Large intestine (tissue), 3 donors: ENCODE measurements at regions not wholly inside any gene's neighbourhood (a gene's known extent, or its start where the extent isn't known, plus 50 kb on each side); places are given as distances from the start of the nearest gene placed in this dataset.

Experiments used
- DNase-seq, 2 donors: peaks; one replicate each; pipeline versions ENCODE4 v3.0.0 to v3.0.0-alpha.2; 2013
- H3K27ac ChIP-seq: one replicate; pipeline ENCODE4 v1.5.1; 2013; ENCODE audit warnings: low read length
- H3K27me3 ChIP-seq: 2 replicates; pipeline ENCODE4 v1.6.1; 2013; ENCODE audit warnings: low read length; ENCODE audit not compliant: control insufficient read depth, insufficient read depth
- H3K36me3 ChIP-seq: 2 replicates; pipeline ENCODE4 v1.6.1; 2013; ENCODE audit warnings: low read length; ENCODE audit not compliant: control insufficient read depth, insufficient read depth
- H3K4me1 ChIP-seq: one replicate; pipeline ENCODE4 v1.6.1; 2013; ENCODE audit warnings: low read length; ENCODE audit not compliant: control insufficient read depth, insufficient read depth
- H3K4me3 ChIP-seq: one replicate; pipeline ENCODE4 v1.5.1; 2013; ENCODE audit warnings: low read length
- H3K9me3 ChIP-seq: one replicate; pipeline ENCODE4 v1.6.1; 2013; ENCODE audit warnings: mild to moderate bottlenecking, low read depth, low read length, moderate library complexity; ENCODE audit not compliant: control insufficient read depth
- WGBS: methylation state at CpG from one replicate; pipeline ENCODE4 v1.1.5; 2013; ENCODE audit warnings: low lambda C conversion rate; ENCODE audit not compliant: insufficient coverage; 5-methylcytosine and 5-hydroxymethylcytosine counted together

- Histone ChIP-seq H3K27me3 (no peaks in the 10 kb centered on the region), H3K4me3 (no peak overlapping the region), H3K9me3 (peaks cover 6% of the 10 kb centered on the region), H3K27ac (no peak overlapping the region), H3K36me3 (no peaks in the 10 kb centered on the region), H3K4me1 (no peaks in the 10 kb centered on the region)
- WGBS = no CpG with 5 or more reads among the region's 37 CpGs
- no peak for DNase-seq
These were observed 1122.8 kb upstream of the ATXN8OS start for GRCh38 chr13:68984688-68985319.

- WGBS = 100% methylated on average over 1 of the region's 12 CpGs
- no peaks in the 10 kb centered on the region for H3K4me1 ChIP-seq
- peaks cover 6% of the 10 kb centered on the region for H3K9me3 ChIP-seq
- no peaks in the 10 kb centered on the region for H3K27me3 ChIP-seq
- no peak overlapping the region for H3K4me3 ChIP-seq
- no peaks in the 10 kb centered on the region for H3K36me3 ChIP-seq
- no peak for DNase-seq
- H3K27ac ChIP-seq = no peak overlapping the region
These were observed 1124.5 kb upstream of the ATXN8OS start for GRCh38 chr13:68982961-68983619.

- Histone ChIP-seq H3K36me3 (no peaks in the 10 kb centered on the region), H3K9me3 (no peaks in the 10 kb centered on the region), H3K4me1 (no peaks in the 10 kb centered on the region), H3K4me3 (no peak overlapping the region), H3K27ac (no peak overlapping the region), H3K27me3 (no peaks in the 10 kb centered on the region)
- 100% methylated on average over 1 of the region's 2 CpGs for WGBS
- DNase-seq = no peak
These were observed 1131.3 kb upstream of the ATXN8OS start for GRCh38 chr13:68976287-68976686.

- Histone ChIP-seq H3K27me3 (no peaks in the 10 kb centered on the region), H3K4me3 (no peak overlapping the region), H3K27ac (no peak overlapping the region), H3K36me3 (no peaks in the 10 kb centered on the region), H3K4me1 (no peaks in the 10 kb centered on the region), H3K9me3 (no peaks in the 10 kb centered on the region)
- no peak for DNase-seq
These were observed 1137.1 kb upstream of the ATXN8OS start for GRCh38 chr13:68970532-68970931.

- Histone ChIP-seq H3K4me3 (no peak overlapping the region), H3K9me3 (no peaks in the 10 kb centered on the region), H3K27me3 (no peaks in the 10 kb centered on the region), H3K4me1 (no peaks in the 10 kb centered on the region), H3K27ac (no peak overlapping the region), H3K36me3 (no peaks in the 10 kb centered on the region)
- no peak for DNase-seq
These were observed 1159.0 kb upstream of the ATXN8OS start for GRCh38 chr13:68948586-68948985.

- no peak for DNase-seq
- no peaks in the 10 kb centered on the region for H3K4me1 ChIP-seq
- H3K27ac ChIP-seq = no peak overlapping the region
- no peaks in the 10 kb centered on the region for H3K27me3 ChIP-seq
- H3K36me3 ChIP-seq = no peaks in the 10 kb centered on the region
- H3K4me3 ChIP-seq = no peak overlapping the region
- no CpG with 5 or more reads among the region's 2 CpGs for WGBS
- no peaks in the 10 kb centered on the region for H3K9me3 ChIP-seq
These were observed 1163.4 kb upstream of the ATXN8OS start for GRCh38 chr13:68944272-68944671.

GRCh38 chr13:68940049-68940448 is 1167.6 kb upstream of the ATXN8OS start:
- no peak for DNase-seq
- no peaks in the 10 kb centered on the region for H3K36me3 ChIP-seq
- no CpG with 5 or more reads among the region's 1 CpG for WGBS
- H3K4me3 ChIP-seq = no peak overlapping the region
- H3K9me3 ChIP-seq = no peaks in the 10 kb centered on the region
- no peaks in the 10 kb centered on the region for H3K27me3 ChIP-seq
- H3K27ac ChIP-seq = no peak overlapping the region
- no peaks in the 10 kb centered on the region for H3K4me1 ChIP-seq

GRCh38 chr13:68938639-68939038 is 1169.0 kb upstream of the ATXN8OS start:
- DNase-seq = no peak
- H3K9me3 ChIP-seq = no peaks in the 10 kb centered on the region

GRCh38 chr13:68929075-68929745 is 1178.4 kb upstream of the ATXN8OS start:
- H3K9me3 ChIP-seq = no peaks in the 10 kb centered on the region
- no peak overlapping the region for H3K27ac ChIP-seq
- H3K36me3 ChIP-seq = no peaks in the 10 kb centered on the region
- no peaks in the 10 kb centered on the region for H3K4me1 ChIP-seq
- no peak for DNase-seq
- WGBS = 75% methylated on average over 2 of the region's 3 CpGs
- no peak overlapping the region for H3K4me3 ChIP-seq
- H3K27me3 ChIP-seq = no peaks in the 10 kb centered on the region

More at GRCh38 chr13:68938639-68939038, 1169.0 kb upstream of the ATXN8OS start:
- H3K4me1 ChIP-seq = no peaks in the 10 kb centered on the region
- H3K27me3 ChIP-seq = no peaks in the 10 kb centered on the region
- WGBS = 92% methylated on average over 4 of the region's 5 CpGs
- H3K4me3 ChIP-seq = no peak overlapping the region
- no peaks in the 10 kb centered on the region for H3K36me3 ChIP-seq
- H3K27ac ChIP-seq = no peak overlapping the region

- H3K4me3 ChIP-seq = no peak overlapping the region
- no peaks in the 10 kb centered on the region for H3K27me3 ChIP-seq
- H3K9me3 ChIP-seq = no peaks in the 10 kb centered on the region
- 60% methylated on average over 1 of the region's 2 CpGs for WGBS
- H3K4me1 ChIP-seq = no peaks in the 10 kb centered on the region
- H3K36me3 ChIP-seq = no peaks in the 10 kb centered on the region
- no peak overlapping the region for H3K27ac ChIP-seq
- DNase-seq = no peak
These were observed 1180.1 kb upstream of the ATXN8OS start for GRCh38 chr13:68927387-68928026.
